ENCODE measurements at regions not wholly inside any gene's neighbourhood (a gene's known extent, or its start where the extent isn't known, plus 50 kb on each side); places are given as distances from the start of the nearest gene placed in this dataset.

- H3K4me3 ChIP-seq = no peak overlapping the region
- peaks cover 0 to 7% (median 0%) of the 10 kb centered on the region in 4 donors for H3K4me1 ChIP-seq
- H3K36me3 ChIP-seq = no peaks in the 10 kb centered on the region
- intact Hi-C loops (cut with DNase I; ENCODE audit: low total_unique reads) = loop anchor here (10.0 kb wide), 1 partner anchor 952 kb away; no protein-coding TSS in a partner anchor
- H3K9me3 ChIP-seq = no peaks in the 10 kb centered on the region
- H3K27me3 ChIP-seq = no peaks in the 10 kb centered on the region
- 64 to 75% (median 72%) methylated on average over 11 of the region's 11 CpGs for WGBS, 5 donors
- peak in 1 of 2 donors; percentile 53 for DNase-seq
- peak overlapping the region in 3 of 5 donors; percentile 25 to 54 (median 38) for H3K27ac ChIP-seq
- TF ChIP-seq POLR2AphosphoS5 (IDR thresholded peaks at IDR 0.05) = no peak
- TF ChIP-seq, protein P1, sequence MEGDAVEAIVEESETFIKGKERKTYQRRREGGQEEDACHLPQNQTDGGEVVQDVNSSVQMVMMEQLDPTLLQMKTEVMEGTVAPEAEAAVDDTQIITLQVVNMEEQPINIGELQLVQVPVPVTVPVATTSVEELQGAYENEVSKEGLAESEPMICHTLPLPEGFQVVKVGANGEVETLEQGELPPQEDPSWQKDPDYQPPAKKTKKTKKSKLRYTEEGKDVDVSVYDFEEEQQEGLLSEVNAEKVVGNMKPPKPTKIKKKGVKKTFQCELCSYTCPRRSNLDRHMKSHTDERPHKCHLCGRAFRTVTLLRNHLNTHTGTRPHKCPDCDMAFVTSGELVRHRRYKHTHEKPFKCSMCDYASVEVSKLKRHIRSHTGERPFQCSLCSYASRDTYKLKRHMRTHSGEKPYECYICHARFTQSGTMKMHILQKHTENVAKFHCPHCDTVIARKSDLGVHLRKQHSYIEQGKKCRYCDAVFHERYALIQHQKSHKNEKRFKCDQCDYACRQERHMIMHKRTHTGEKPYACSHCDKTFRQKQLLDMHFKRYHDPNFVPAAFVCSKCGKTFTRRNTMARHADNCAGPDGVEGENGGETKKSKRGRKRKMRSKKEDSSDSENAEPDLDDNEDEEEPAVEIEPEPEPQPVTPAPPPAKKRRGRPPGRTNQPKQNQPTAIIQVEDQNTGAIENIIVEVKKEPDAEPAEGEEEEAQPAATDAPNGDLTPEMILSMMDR (IDR thresholded peaks at IDR 0.05) = peak in 3 of 7 experiments; percentile 10 to 27 (median 18)
These were observed 635.4 kb upstream of the ARGLU1 start for GRCh38 chr13:107203146-107203847.

DNA sequence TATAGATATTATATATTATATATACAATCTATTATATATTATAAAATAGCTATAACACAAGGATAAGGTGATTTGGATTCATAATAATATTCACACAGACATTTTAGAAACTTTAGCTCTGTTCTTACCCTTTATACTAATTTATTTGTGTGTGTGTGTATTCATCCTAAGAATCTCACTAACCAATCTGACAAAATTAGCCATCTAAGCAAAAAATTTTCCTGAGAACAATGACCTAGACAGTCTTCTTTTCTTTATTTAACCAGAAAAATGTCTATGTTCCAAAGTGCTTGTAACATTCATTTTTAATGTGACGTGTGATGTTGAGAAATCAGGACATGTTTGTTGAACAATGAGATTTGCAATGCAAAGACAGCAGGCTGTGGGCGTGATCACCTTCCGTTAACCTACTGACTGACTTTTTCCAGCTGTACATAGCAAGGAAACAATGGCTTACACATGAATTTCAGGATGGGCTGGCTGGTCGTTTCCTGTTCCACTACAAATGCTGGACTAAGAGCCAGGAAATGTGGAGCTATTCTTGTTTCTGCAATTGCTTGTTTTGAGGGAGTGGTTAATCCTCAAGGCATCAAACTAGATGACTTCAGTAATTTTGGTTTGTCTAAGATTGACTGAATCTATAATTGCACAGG, 634.6 kb upstream of the ARGLU1 start:
- no peaks in the 10 kb centered on the region for H3K9me3 ChIP-seq
- peak; percentile 36 to 85 for DNase-seq
- H3K4me3 ChIP-seq = no peak overlapping the region
- H3K4me1 ChIP-seq = peaks cover 0 to 7% (median 0%) of the 10 kb centered on the region in 4 donors
- no peaks in the 10 kb centered on the region for H3K27me3 ChIP-seq
- H3K27ac ChIP-seq = peak overlapping the region in 2 of 5 donors; percentile 25 to 54
- WGBS, 5 donors = 12 to 22% (median 20%) methylated on average over 4 of the region's 4 CpGs
- H3K36me3 ChIP-seq = no peaks in the 10 kb centered on the region
- TF ChIP-seq EP300 (IDR thresholded peaks at IDR 0.05) (no peak), POLR2AphosphoS5 (IDR thresholded peaks at IDR 0.05) (peak; percentile 41 to 73 (median 61))
- intact Hi-C loops (cut with DNase I; ENCODE audit: low total_unique reads) = loop anchor here (10.0 kb wide), 1 partner anchor 952 kb away; no protein-coding TSS in a partner anchor

DNA sequence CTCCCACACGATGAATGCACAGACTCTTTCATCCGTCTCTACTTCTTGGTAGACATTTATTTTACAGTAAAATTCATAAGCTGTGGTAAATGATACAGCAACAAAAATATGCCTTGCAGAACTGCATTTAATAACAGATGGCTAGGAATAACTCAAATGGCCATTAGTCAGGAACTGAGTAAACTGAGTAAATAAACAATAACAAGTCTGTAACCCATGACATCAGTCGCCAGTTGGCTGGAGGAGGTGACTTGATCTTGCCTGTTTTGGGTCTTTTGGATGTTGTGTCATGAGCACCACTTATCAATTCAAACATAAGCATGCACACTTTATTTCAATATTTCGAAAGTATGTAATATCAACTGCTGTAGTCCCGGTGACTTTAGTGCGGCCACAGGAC, 632.6 kb upstream of the ARGLU1 start:
- H3K9me3 ChIP-seq = no peaks in the 10 kb centered on the region
- intact Hi-C loops (cut with DNase I; ENCODE audit: low total_unique reads) = loop anchor here (10.0 kb wide), 1 partner anchor 954 kb away; no protein-coding TSS in a partner anchor
- H3K4me1 ChIP-seq = peaks cover 0 to 7% (median 0%) of the 10 kb centered on the region in 4 donors
- H3K27me3 ChIP-seq = no peaks in the 10 kb centered on the region
- no peak overlapping the region for H3K4me3 ChIP-seq
- H3K27ac ChIP-seq = no peak overlapping the region
- no peak for TF ChIP-seq POLR2A (IDR thresholded peaks at IDR 0.05)
- TF ChIP-seq EP300 (IDR thresholded peaks at IDR 0.05) = no peak
- no peaks in the 10 kb centered on the region for H3K36me3 ChIP-seq
- 85 to 92% (median 91%) methylated on average over 6 of the region's 6 CpGs for WGBS, 5 donors
- no peak for DNase-seq

GRCh38 chr13:107192289-107192688, 624.4 kb upstream of the ARGLU1 start:
- H3K4me3 ChIP-seq = no peak overlapping the region
- TF ChIP-seq POLR2AphosphoS5 (IDR thresholded peaks at IDR 0.05) = no peak
- TF ChIP-seq POLR2A (IDR thresholded peaks at IDR 0.05) = no peak
- TF ChIP-seq EP300 (IDR thresholded peaks at IDR 0.05) = no peak
- TF ChIP-seq, protein P1 (IDR thresholded peaks at IDR 0.05) = no peak
- H3K9me3 ChIP-seq = peaks cover 0 to 8% (median 0%) of the 10 kb centered on the region in 4 donors
- H3K27ac ChIP-seq = no peak overlapping the region
- H3K4me1 ChIP-seq = peaks cover 0 to 3% (median 0%) of the 10 kb centered on the region in 4 donors
- peak; percentile 34 to 37 for DNase-seq
- H3K27me3 ChIP-seq = no peaks in the 10 kb centered on the region
- WGBS, 5 donors = 15 to 29% (median 24%) methylated on average over 7 of the region's 7 CpGs
- H3K36me3 ChIP-seq = no peaks in the 10 kb centered on the region
- intact Hi-C loops (cut with DNase I; ENCODE audit: low total_unique reads) = no loop called here

DNA sequence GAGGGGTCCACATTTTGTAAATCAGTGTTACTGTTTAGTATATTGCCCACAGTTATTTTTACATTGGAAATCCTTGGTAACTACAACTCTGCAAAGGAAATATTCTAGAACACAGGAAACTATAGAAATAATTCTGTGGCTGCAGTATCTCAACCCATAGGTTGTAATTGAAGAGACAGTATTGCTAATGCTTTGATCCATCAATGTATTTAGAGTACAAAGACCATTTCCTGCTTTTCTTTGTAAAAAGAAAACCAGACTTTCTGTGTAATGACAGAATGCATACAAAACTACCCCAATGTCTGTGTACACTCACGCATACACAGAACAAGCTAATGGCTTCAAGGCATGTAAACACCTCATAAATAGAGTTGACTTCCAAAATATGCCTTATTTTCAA, 622.1 kb upstream of the ARGLU1 start:
- DNase-seq = no peak
- WGBS, 5 donors = 84 to 98% (median 89%) methylated on average over 1 of the region's 1 CpG
- Histone ChIP-seq H3K27me3 (no peaks in the 10 kb centered on the region), H3K36me3 (no peaks in the 10 kb centered on the region), H3K4me3 (no peak overlapping the region), H3K9me3 (peaks cover 0 to 8% (median 0%) of the 10 kb centered on the region in 4 donors), H3K4me1 (peaks cover 0 to 3% (median 0%) of the 10 kb centered on the region in 4 donors), H3K27ac (no peak overlapping the region)
- TF ChIP-seq POLR2AphosphoS5 (IDR thresholded peaks at IDR 0.05) (no peak), POLR2A (IDR thresholded peaks at IDR 0.05) (no peak), EP300 (IDR thresholded peaks at IDR 0.05) (no peak)
- TF ChIP-seq, protein P1 (IDR thresholded peaks at IDR 0.05) = no peak
- intact Hi-C loops (cut with DNase I; ENCODE audit: low total_unique reads) = no loop called here
